AG09319 (cell line): ENCODE measurements at regions not wholly inside any gene's neighbourhood (a gene's known extent, or its start where the extent isn't known, plus 50 kb on each side); places are given as distances from the start of the nearest gene placed in this dataset.

Source experiments
- DNase-seq: peaks from one replicate; pipeline ENCODE4 v3.0.0-alpha.2; 2010; ENCODE audit warnings: low read depth; ENCODE audit errors: extremely low read depth
- CTCF ChIP-seq: IDR thresholded peaks from 2 replicates; pipeline ENCODE4 v1.5.1; 2011; ENCODE audit warnings: low read depth, mild to moderate bottlenecking, inconsistent platforms, low read length, moderate library complexity

GRCh38 chr16:86296256-86296655 lies 214.1 kb upstream of the FOXF1 start:
- TF ChIP-seq CTCF: no peak
- DNase-seq: no peak

GRCh38 chr16:86297391-86297790 lies 212.9 kb upstream of the FOXF1 start:
- no peak for TF ChIP-seq CTCF
- DNase-seq: no peak

- TF ChIP-seq CTCF: no peak
- DNase-seq: no peak
These were observed 212.2 kb upstream of the FOXF1 start for GRCh38 chr16:86297866-86298757.

GRCh38 chr16:86298758-86299134 lies 211.6 kb upstream of the FOXF1 start:
- DNase-seq: no peak
- no peak for TF ChIP-seq CTCF

GRCh38 chr16:86299882-86300610 lies 210.3 kb upstream of the FOXF1 start:
- TF ChIP-seq CTCF: no peak
- no peak for DNase-seq

GRCh38 chr16:86300746-86301481 lies 209.4 kb upstream of the FOXF1 start:
- TF ChIP-seq CTCF: no peak
- no peak for DNase-seq
